Liver (tissue), 8 donors: ENCODE measurements at regions not wholly inside any gene's neighbourhood (a gene's known extent, or its start where the extent isn't known, plus 50 kb on each side); places are given as distances from the start of the nearest gene placed in this dataset.

Experiments used
- DNase-seq: peaks from one replicate; pipeline ENCODE4 v3.0.0-alpha.2; 2017; ENCODE audit warnings: low spot score
- H3K27ac ChIP-seq, 2 donors: one replicate each; pipeline ENCODE4 v1.7.0; 2013; ENCODE audit warnings: inconsistent platforms in 2 of 2, low read length in 2 of 2, control low read depth in 1 of 2, low read depth in 1 of 2, mild to moderate bottlenecking in 1 of 2
- H3K27me3 ChIP-seq, 4 donors: one replicate each; pipeline versions ENCODE4 v1.6.1 to v1.7.0; 2013; ENCODE audit warnings: low read length in 3 of 4, inconsistent platforms in 1 of 4, mild to moderate bottlenecking in 1 of 4, moderate library complexity in 1 of 4; ENCODE audit not compliant: control insufficient read depth in 4 of 4, insufficient read depth in 4 of 4
- H3K36me3 ChIP-seq, 4 donors: one replicate each; pipeline versions ENCODE4 v1.6.1 to v1.7.0; 2013; ENCODE audit warnings: low read length in 3 of 4, mild to moderate bottlenecking in 3 of 4, low read depth in 1 of 4, moderate library complexity in 1 of 4; ENCODE audit not compliant: control insufficient read depth in 4 of 4, insufficient read depth in 3 of 4
- H3K4me1 ChIP-seq, 4 donors: one replicate each; pipeline versions ENCODE4 v1.6.1 to v1.7.0; 2013; ENCODE audit warnings: low read length in 3 of 4, mild to moderate bottlenecking in 3 of 4, moderate library complexity in 1 of 4; ENCODE audit not compliant: control insufficient read depth in 4 of 4, insufficient read depth in 4 of 4
- H3K4me3 ChIP-seq, 3 donors: one replicate each; pipeline versions ENCODE4 v1.6.1 to v1.7.0; 2013; ENCODE audit warnings: low read length in 3 of 3, control low read depth in 1 of 3, low read depth in 1 of 3, mild to moderate bottlenecking in 1 of 3
- H3K9ac ChIP-seq, 2 donors: one replicate each; pipeline ENCODE4 v1.7.0; 2013; ENCODE audit warnings: low read length in 2 of 2, mild to moderate bottlenecking in 2 of 2, moderate library complexity in 2 of 2, control low read depth in 1 of 2, low read depth in 1 of 2
- H3K9me3 ChIP-seq, 4 donors: one replicate each; pipeline versions ENCODE4 v1.6.1 to v1.7.0; 2013; ENCODE audit warnings: low read length in 3 of 4; ENCODE audit not compliant: control insufficient read depth in 4 of 4
- EGR1 ChIP-seq, 2 donors: IDR thresholded peaks; 2 replicates each; pipeline ENCODE4 v1.6.1; 2016 to 2018; ENCODE audit warnings: antibody characterized with exemption in 2 of 2, low read depth in 2 of 2
- FOXA1 ChIP-seq: IDR thresholded peaks from 2 replicates; pipeline ENCODE4 v1.6.1; 2016; ENCODE audit warnings: antibody characterized with exemption
- FOXA2 ChIP-seq: IDR thresholded peaks from 2 replicates; pipeline ENCODE4 v1.6.1; 2016; ENCODE audit warnings: antibody characterized with exemption
- GABPA ChIP-seq, 2 donors: IDR thresholded peaks in 1 of 2; conservative IDR thresholded peaks in 1 of 2; 2 replicates each; pipeline ENCODE4 v1.6.1; 2016; ENCODE audit warnings: antibody characterized with exemption in 2 of 2, mild to moderate bottlenecking in 1 of 2, moderate library complexity in 1 of 2
- HNF4A ChIP-seq, 2 donors: conservative IDR thresholded peaks; 2 replicates each; pipeline ENCODE4 v1.6.1; 2016; ENCODE audit warnings: antibody characterized with exemption in 2 of 2, mild to moderate bottlenecking in 2 of 2
- HNF4G ChIP-seq: IDR thresholded peaks from 2 replicates; pipeline ENCODE4 v1.6.1; 2016; ENCODE audit warnings: antibody characterized with exemption
- JUND ChIP-seq, 2 donors: IDR thresholded peaks; 2 replicates each; pipeline ENCODE4 v1.6.1; 2016; ENCODE audit warnings: antibody characterized with exemption in 2 of 2
- NR2F2 ChIP-seq: IDR thresholded peaks from 2 replicates; pipeline ENCODE4 v1.6.1; 2016; ENCODE audit warnings: antibody characterized with exemption
- RAD21 ChIP-seq, 2 donors: IDR thresholded peaks; 2 replicates each; pipeline ENCODE4 v1.6.1; 2016; ENCODE audit warnings: antibody characterized with exemption in 2 of 2, mild to moderate bottlenecking in 2 of 2
- RXRA ChIP-seq, 2 donors: IDR thresholded peaks; 2 replicates each; pipeline ENCODE4 v1.6.1; 2017 to 2018; ENCODE audit warnings: antibody characterized with exemption in 2 of 2, mild to moderate bottlenecking in 1 of 2
- SP1 ChIP-seq: IDR thresholded peaks from 2 replicates; pipeline ENCODE4 v1.6.1; 2018; ENCODE audit warnings: antibody characterized with exemption, mild to moderate bottlenecking
- TAF1 ChIP-seq: conservative IDR thresholded peaks from 2 replicates; pipeline ENCODE4 v1.6.1; 2016; ENCODE audit warnings: antibody characterized with exemption, mild to moderate bottlenecking
- YY1 ChIP-seq: IDR thresholded peaks from 2 replicates; pipeline ENCODE4 v1.6.1; 2016; ENCODE audit warnings: antibody characterized with exemption, mild to moderate bottlenecking
- WGBS: extraction: QIAGEN DNeasy Blood & Tissue Kit; methylation state at CpG from one replicate; pipeline ENCODE4 v1.1.7; 2013; 5-methylcytosine and 5-hydroxymethylcytosine counted together
- TF ChIP-seq, protein P1 (sequence below): IDR thresholded peaks from 2 replicates; pipeline ENCODE4 v1.6.1; 2016; ENCODE audit warnings: antibody characterized with exemption
- TF ChIP-seq, protein P2 (sequence below): IDR thresholded peaks from 2 replicates; pipeline ENCODE4 v1.6.1; 2016; ENCODE audit warnings: antibody characterized with exemption
- TF ChIP-seq, protein P3 (sequence below): IDR thresholded peaks from 2 replicates; pipeline ENCODE4 v1.6.1; 2016; ENCODE audit warnings: antibody characterized with exemption
- TF ChIP-seq, protein P4 (sequence below): fragments of 150-350 bp; IDR thresholded peaks from 2 replicates; pipeline ENCODE4 v1.5.1; 2017; ENCODE audit warnings: improper control_type of control experiment, low read depth, low read length; ENCODE audit not compliant: missing input control
- TF ChIP-seq, protein P5 (sequence below): IDR thresholded peaks from 2 replicates; pipeline ENCODE4 v1.6.1; 2016; ENCODE audit warnings: antibody characterized with exemption, mild to moderate bottlenecking
- donor health status: healthy.
- donor health status: healthy.
- donor health status: healthy.
- donor health status: healthy.
- donor health status: healthy.

DNA sequence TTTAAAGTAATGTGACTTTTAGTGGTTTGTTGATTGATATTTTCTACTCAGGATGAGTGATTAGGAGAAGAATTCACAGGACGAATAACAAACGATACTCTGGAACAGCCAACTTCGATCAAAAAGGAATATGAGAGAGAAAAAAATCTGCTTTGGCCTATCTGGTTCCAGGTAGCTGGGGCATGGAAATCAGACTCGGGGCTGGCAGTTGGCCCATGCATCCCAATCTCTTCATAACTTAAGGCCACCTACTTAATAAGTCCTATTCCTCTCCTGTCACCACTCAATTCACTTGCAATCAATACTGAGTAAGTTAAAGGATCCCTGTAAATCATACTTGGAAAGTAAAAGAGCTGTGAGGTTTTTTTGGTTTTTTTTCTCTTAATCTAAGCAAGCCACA lies 1116.2 kb downstream of the SORCS3 start:
- no peak overlapping the region for H3K9ac ChIP-seq
- TF ChIP-seq FOXA2 (no peak), RAD21 (IDR thresholded peaks at IDR 0.05) (no peak), NR2F2 (no peak), GABPA (IDR thresholded peaks at IDR 0.05 in 1 of 2, conservative IDR thresholded peaks at IDR 0.05 in 1 of 2) (no peak), YY1 (no peak), SP1 (no peak), TAF1 (no peak), HNF4G (no peak), EGR1 (IDR thresholded peaks at IDR 0.05; ENCODE audit: low read depth in 2 of 2) (no peak), JUND (IDR thresholded peaks at IDR 0.05) (no peak), HNF4A (conservative IDR thresholded peaks at IDR 0.05) (no peak), RXRA (IDR thresholded peaks at IDR 0.05) (no peak), FOXA1 (no peak)
- TF ChIP-seq, protein P1, sequence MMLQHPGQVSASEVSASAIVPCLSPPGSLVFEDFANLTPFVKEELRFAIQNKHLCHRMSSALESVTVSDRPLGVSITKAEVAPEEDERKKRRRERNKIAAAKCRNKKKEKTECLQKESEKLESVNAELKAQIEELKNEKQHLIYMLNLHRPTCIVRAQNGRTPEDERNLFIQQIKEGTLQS, result no peak
- TF ChIP-seq, protein P2, sequence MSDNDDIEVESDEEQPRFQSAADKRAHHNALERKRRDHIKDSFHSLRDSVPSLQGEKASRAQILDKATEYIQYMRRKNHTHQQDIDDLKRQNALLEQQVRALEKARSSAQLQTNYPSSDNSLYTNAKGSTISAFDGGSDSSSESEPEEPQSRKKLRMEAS, result no peak
- TF ChIP-seq, protein P3, sequence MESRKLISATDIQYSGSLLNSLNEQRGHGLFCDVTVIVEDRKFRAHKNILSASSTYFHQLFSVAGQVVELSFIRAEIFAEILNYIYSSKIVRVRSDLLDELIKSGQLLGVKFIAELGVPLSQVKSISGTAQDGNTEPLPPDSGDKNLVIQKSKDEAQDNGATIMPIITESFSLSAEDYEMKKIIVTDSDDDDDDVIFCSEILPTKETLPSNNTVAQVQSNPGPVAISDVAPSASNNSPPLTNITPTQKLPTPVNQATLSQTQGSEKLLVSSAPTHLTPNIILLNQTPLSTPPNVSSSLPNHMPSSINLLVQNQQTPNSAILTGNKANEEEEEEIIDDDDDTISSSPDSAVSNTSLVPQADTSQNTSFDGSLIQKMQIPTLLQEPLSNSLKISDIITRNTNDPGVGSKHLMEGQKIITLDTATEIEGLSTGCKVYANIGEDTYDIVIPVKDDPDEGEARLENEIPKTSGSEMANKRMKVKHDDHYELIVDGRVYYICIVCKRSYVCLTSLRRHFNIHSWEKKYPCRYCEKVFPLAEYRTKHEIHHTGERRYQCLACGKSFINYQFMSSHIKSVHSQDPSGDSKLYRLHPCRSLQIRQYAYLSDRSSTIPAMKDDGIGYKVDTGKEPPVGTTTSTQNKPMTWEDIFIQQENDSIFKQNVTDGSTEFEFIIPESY, result no peak
- TF ChIP-seq, protein P4, sequence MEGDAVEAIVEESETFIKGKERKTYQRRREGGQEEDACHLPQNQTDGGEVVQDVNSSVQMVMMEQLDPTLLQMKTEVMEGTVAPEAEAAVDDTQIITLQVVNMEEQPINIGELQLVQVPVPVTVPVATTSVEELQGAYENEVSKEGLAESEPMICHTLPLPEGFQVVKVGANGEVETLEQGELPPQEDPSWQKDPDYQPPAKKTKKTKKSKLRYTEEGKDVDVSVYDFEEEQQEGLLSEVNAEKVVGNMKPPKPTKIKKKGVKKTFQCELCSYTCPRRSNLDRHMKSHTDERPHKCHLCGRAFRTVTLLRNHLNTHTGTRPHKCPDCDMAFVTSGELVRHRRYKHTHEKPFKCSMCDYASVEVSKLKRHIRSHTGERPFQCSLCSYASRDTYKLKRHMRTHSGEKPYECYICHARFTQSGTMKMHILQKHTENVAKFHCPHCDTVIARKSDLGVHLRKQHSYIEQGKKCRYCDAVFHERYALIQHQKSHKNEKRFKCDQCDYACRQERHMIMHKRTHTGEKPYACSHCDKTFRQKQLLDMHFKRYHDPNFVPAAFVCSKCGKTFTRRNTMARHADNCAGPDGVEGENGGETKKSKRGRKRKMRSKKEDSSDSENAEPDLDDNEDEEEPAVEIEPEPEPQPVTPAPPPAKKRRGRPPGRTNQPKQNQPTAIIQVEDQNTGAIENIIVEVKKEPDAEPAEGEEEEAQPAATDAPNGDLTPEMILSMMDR, result no peak
- TF ChIP-seq, protein P5, sequence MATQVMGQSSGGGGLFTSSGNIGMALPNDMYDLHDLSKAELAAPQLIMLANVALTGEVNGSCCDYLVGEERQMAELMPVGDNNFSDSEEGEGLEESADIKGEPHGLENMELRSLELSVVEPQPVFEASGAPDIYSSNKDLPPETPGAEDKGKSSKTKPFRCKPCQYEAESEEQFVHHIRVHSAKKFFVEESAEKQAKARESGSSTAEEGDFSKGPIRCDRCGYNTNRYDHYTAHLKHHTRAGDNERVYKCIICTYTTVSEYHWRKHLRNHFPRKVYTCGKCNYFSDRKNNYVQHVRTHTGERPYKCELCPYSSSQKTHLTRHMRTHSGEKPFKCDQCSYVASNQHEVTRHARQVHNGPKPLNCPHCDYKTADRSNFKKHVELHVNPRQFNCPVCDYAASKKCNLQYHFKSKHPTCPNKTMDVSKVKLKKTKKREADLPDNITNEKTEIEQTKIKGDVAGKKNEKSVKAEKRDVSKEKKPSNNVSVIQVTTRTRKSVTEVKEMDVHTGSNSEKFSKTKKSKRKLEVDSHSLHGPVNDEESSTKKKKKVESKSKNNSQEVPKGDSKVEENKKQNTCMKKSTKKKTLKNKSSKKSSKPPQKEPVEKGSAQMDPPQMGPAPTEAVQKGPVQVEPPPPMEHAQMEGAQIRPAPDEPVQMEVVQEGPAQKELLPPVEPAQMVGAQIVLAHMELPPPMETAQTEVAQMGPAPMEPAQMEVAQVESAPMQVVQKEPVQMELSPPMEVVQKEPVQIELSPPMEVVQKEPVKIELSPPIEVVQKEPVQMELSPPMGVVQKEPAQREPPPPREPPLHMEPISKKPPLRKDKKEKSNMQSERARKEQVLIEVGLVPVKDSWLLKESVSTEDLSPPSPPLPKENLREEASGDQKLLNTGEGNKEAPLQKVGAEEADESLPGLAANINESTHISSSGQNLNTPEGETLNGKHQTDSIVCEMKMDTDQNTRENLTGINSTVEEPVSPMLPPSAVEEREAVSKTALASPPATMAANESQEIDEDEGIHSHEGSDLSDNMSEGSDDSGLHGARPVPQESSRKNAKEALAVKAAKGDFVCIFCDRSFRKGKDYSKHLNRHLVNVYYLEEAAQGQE, result no peak
- no peak overlapping the region for H3K27ac ChIP-seq
- no peaks in the 10 kb centered on the region for H3K9me3 ChIP-seq
- H3K4me1 ChIP-seq, result no peaks in the 10 kb centered on the region
- no peaks in the 10 kb centered on the region for H3K36me3 ChIP-seq
- DNase-seq, result no peak
- no peaks in the 10 kb centered on the region for H3K27me3 ChIP-seq
- H3K4me3 ChIP-seq, result no peak overlapping the region
- 72% methylated on average over 4 of the region's 4 CpGs for WGBS
